Mesothelial cell of epicardium (in vitro differentiated cells): ENCODE measurements at regions not wholly inside any gene's neighbourhood (a gene's known extent, or its start where the extent isn't known, plus 50 kb on each side); places are given as distances from the start of the nearest gene placed in this dataset.

Source experiments
- DNase-seq, 2 experiments: peaks; one replicate each; pipeline ENCODE4 v3.0.0; 2021; ENCODE audit warnings: low spot score in 2 of 2; ENCODE audit not compliant: unreplicated experiment in 2 of 2
- H3K27ac Mint-ChIP-seq: 2 replicates; pipeline ENCODE4 v1.8.0; 2021; ENCODE audit warnings: mixed read lengths
- H3K27me3 Mint-ChIP-seq: 2 replicates; pipeline ENCODE4 v1.8.0; 2021; ENCODE audit warnings: low read depth, mixed read lengths
- H3K36me3 Mint-ChIP-seq: 2 replicates; pipeline ENCODE4 v1.8.0; 2021; ENCODE audit warnings: mixed read lengths
- H3K4me1 Mint-ChIP-seq: 2 replicates; pipeline ENCODE4 v1.8.0; 2021; ENCODE audit warnings: mixed read lengths
- H3K4me3 Mint-ChIP-seq: 2 replicates; pipeline ENCODE4 v1.8.0; 2021; ENCODE audit warnings: mild to moderate bottlenecking, moderate library complexity, mixed read lengths
- H3K9me3 Mint-ChIP-seq: 2 replicates; pipeline ENCODE4 v1.8.0; 2021; ENCODE audit warnings: mixed read lengths
- TF ChIP-seq, protein P1 (sequence below): fragments of 200-600 bp; sonication (generic); IDR thresholded peaks from one replicate; pipeline ENCODE4 v1.5.0; 2021; ENCODE audit warnings: antibody characterized with exemption; ENCODE audit not compliant: unreplicated experiment

GRCh38 chr5:165786073-165786472 lies 2280.7 kb downstream of the MAT2B start:
- TF ChIP-seq, protein P1, sequence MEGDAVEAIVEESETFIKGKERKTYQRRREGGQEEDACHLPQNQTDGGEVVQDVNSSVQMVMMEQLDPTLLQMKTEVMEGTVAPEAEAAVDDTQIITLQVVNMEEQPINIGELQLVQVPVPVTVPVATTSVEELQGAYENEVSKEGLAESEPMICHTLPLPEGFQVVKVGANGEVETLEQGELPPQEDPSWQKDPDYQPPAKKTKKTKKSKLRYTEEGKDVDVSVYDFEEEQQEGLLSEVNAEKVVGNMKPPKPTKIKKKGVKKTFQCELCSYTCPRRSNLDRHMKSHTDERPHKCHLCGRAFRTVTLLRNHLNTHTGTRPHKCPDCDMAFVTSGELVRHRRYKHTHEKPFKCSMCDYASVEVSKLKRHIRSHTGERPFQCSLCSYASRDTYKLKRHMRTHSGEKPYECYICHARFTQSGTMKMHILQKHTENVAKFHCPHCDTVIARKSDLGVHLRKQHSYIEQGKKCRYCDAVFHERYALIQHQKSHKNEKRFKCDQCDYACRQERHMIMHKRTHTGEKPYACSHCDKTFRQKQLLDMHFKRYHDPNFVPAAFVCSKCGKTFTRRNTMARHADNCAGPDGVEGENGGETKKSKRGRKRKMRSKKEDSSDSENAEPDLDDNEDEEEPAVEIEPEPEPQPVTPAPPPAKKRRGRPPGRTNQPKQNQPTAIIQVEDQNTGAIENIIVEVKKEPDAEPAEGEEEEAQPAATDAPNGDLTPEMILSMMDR, result no peak
- Mint-ChIP-seq H3K4me3 (no peak overlapping the region), H3K36me3 (no peaks in the 10 kb centered on the region), H3K4me1 (no peaks in the 10 kb centered on the region), H3K27me3 (no peaks in the 10 kb centered on the region), H3K27ac (no peak overlapping the region), H3K9me3 (peaks cover 16% of the 10 kb centered on the region)
- no peak for DNase-seq

DNA sequence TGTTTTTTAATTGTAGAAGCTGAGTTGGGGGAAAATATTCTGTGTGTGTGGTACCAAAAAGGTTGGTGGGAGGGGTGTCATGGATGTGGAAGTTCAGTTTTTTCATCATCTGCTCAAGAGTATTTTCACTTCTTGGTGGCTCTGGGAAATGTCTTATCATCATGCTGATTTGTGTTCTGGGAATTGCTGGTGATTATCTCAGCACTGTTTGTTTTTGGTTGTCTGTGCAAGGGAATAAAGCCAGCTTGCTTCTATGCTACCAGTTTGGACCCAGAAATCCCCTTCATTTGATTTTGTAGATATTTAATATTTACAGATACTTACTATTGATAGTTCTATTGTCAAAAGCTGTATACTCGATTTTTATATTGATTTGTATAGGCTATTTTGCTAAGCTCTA lies 2289.7 kb downstream of the MAT2B start:
- Mint-ChIP-seq H3K4me1 (no peaks in the 10 kb centered on the region), H3K27me3 (no peaks in the 10 kb centered on the region), H3K27ac (no peak overlapping the region), H3K4me3 (no peak overlapping the region), H3K9me3 (peaks cover 38% of the 10 kb centered on the region), H3K36me3 (peaks cover 2% of the 10 kb centered on the region)
- TF ChIP-seq, protein P1, result no peak
- no peak for DNase-seq

GRCh38 chr5:165805756-165806155 lies 2300.3 kb downstream of the MAT2B start:
- H3K9me3 Mint-ChIP-seq, result no peaks in the 10 kb centered on the region
- TF ChIP-seq, protein P1, result no peak
- no peaks in the 10 kb centered on the region for H3K27me3 Mint-ChIP-seq
- no peaks in the 10 kb centered on the region for H3K4me1 Mint-ChIP-seq
- no peaks in the 10 kb centered on the region for H3K36me3 Mint-ChIP-seq
- no peak for DNase-seq
- H3K27ac Mint-ChIP-seq, result no peak overlapping the region
- no peak overlapping the region for H3K4me3 Mint-ChIP-seq

DNA sequence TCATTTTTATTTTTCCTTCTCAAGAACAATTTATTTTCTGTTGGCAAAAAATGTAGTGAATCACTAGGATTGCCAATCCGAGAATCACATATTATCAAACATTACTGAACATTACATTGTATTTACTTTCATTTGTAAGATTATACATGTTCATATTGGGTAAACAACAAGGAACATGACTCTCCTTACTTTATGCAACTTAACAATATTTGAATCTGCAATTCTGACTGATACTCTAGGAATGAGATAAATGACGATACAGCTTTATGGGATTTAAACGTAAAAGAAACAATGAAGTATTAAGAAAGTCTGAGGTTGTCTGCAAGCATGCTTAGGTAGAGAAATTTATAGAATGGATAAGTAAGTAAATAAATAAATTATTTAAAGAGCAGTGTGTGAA lies 2302.9 kb downstream of the MAT2B start:
- Mint-ChIP-seq H3K4me3 (no peak overlapping the region), H3K36me3 (no peaks in the 10 kb centered on the region), H3K4me1 (no peaks in the 10 kb centered on the region), H3K27ac (no peak overlapping the region), H3K9me3 (no peaks in the 10 kb centered on the region), H3K27me3 (no peaks in the 10 kb centered on the region)
- TF ChIP-seq, protein P1, result no peak
- no peak for DNase-seq

- no peak overlapping the region for H3K27ac Mint-ChIP-seq
- no peak overlapping the region for H3K4me3 Mint-ChIP-seq
- H3K36me3 Mint-ChIP-seq, result no peaks in the 10 kb centered on the region
- DNase-seq, result no peak
- H3K9me3 Mint-ChIP-seq, result no peaks in the 10 kb centered on the region
- TF ChIP-seq, protein P1, result no peak
- H3K27me3 Mint-ChIP-seq, result no peaks in the 10 kb centered on the region
- no peaks in the 10 kb centered on the region for H3K4me1 Mint-ChIP-seq
These were observed 2304.5 kb downstream of the MAT2B start for GRCh38 chr5:165809914-165810313.

DNA sequence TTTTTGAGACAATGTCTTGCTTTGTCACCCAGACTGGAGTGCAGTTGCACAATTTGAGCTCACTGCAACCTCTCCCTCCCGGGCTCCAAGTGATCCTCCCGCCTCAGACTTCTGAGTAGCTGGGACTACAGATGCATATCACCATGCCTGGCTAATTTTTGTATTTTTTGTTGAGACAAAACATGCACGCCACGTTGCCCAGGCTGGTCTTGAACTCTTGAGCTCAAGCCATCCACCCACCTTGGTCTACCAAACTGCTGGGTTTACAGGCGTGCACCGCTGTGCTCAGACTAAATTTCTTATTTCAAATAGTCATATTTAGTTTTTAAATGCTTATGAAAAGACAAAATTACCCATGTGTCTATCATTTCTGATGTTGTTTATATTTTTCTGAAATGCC lies 2324.1 kb downstream of the MAT2B start:
- Mint-ChIP-seq H3K27me3 (no peaks in the 10 kb centered on the region), H3K27ac (no peak overlapping the region), H3K9me3 (peaks cover 20% of the 10 kb centered on the region), H3K4me1 (peaks cover 1% of the 10 kb centered on the region), H3K36me3 (no peaks in the 10 kb centered on the region), H3K4me3 (no peak overlapping the region)
- DNase-seq, result no peak
- TF ChIP-seq, protein P1, result no peak
